ENCODE measurements at regions not wholly inside any gene's neighbourhood (a gene's known extent, or its start where the extent isn't known, plus 50 kb on each side); places are given as distances from the start of the nearest gene placed in this dataset.

DNA sequence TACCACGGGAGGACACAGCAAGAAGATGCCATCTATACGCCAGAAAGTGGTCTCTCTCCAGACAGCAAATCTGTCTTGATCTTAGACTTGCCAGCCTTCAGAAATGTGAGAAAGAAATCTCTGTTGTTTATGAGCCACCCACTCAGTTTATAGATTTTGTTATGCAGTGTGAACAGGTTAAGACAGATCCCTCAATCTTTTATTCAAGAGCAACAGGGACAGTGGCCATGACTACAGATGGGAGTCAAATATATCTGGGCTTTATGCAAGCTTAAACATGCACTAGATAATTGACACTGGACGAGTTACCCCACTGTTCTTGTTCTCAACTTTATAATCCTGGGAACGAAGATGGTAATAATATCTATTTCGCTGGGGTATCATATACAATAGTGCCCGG lies 288.7 kb downstream of the RPAP3 start:
- TF ChIP-seq POLR2A (IDR thresholded peaks at IDR 0.05): no peak
- TF ChIP-seq, protein P1, sequence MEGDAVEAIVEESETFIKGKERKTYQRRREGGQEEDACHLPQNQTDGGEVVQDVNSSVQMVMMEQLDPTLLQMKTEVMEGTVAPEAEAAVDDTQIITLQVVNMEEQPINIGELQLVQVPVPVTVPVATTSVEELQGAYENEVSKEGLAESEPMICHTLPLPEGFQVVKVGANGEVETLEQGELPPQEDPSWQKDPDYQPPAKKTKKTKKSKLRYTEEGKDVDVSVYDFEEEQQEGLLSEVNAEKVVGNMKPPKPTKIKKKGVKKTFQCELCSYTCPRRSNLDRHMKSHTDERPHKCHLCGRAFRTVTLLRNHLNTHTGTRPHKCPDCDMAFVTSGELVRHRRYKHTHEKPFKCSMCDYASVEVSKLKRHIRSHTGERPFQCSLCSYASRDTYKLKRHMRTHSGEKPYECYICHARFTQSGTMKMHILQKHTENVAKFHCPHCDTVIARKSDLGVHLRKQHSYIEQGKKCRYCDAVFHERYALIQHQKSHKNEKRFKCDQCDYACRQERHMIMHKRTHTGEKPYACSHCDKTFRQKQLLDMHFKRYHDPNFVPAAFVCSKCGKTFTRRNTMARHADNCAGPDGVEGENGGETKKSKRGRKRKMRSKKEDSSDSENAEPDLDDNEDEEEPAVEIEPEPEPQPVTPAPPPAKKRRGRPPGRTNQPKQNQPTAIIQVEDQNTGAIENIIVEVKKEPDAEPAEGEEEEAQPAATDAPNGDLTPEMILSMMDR (IDR thresholded peaks at IDR 0.05): no peak
- WGBS, 2 donors: 86 to 91% methylated on average over 6 of the region's 6 CpGs
- intact Hi-C loops (cut with DNase I): no loop called here

DNA sequence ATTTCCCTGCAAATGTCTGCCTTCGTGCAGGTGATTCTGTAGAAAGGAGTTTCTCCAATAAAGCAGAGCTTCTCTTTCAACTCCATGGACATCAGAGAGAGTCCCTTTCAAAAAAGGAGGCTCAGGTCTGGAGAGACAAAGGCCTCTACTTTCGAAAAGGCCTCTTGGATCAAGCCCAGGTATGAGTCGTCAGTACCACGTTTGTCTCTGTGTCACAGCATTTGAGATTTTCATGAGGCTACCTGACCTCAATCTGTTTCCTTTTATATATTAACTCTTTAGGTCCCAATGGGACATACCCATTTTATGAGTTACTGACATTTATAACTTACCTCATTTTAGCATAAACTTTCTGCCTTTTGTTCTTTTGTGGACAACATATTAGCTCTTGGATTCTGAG lies 290.8 kb downstream of the RPAP3 start:
- no peak for DNase-seq
- no peak for TF ChIP-seq POLR2A (IDR thresholded peaks at IDR 0.05)
- TF ChIP-seq, protein P1 (IDR thresholded peaks at IDR 0.05): no peak
- Histone ChIP-seq H3K4me3 (replicated peaks in 1 of 3) (no peak overlapping the region), H3K27me3 (no peaks in the 10 kb centered on the region), H3K4me1 (no peaks in the 10 kb centered on the region), H3K9me3 (no peaks in the 10 kb centered on the region), H3K36me3 (no peaks in the 10 kb centered on the region), H3K27ac (no peak overlapping the region)
- WGBS, 2 donors: 56 to 62% methylated on average over 4 of the region's 4 CpGs
- intact Hi-C loops (cut with DNase I): no loop called here

More for the DNA sequence above, 288.7 kb downstream of the RPAP3 start:
- H3K36me3 ChIP-seq: no peaks in the 10 kb centered on the region
- DNase-seq: no peak
- no peaks in the 10 kb centered on the region for H3K4me1 ChIP-seq
- no peaks in the 10 kb centered on the region for H3K27me3 ChIP-seq
- no peak overlapping the region for H3K27ac ChIP-seq
- no peaks in the 10 kb centered on the region for H3K9me3 ChIP-seq
- no peak overlapping the region for H3K4me3 ChIP-seq (replicated peaks in 1 of 3)

DNA sequence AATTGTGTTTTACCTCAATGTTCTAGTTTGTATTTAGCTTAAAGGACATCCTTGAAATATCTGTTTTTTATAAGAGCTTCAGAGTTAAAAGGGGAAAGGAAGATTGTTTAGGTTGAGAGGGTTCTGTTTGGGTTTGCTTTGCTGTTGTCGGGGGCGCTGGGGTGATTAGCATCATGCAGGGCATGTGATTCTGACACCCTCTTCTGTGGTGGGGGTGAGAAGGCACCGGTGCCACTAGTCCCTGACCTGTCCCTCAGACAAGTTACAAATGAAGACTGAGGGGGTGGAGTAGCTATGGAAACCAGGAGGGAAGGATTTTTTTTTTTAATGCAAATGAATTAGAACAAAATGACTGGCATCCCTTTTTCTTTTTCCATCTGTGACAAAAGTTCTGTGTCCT lies 291.3 kb downstream of the RPAP3 start:
- TF ChIP-seq, protein P1 (IDR thresholded peaks at IDR 0.05): no peak
- no peak for TF ChIP-seq POLR2A (IDR thresholded peaks at IDR 0.05)
- DNase-seq: no peak
- Histone ChIP-seq H3K4me1 (no peaks in the 10 kb centered on the region), H3K27me3 (no peaks in the 10 kb centered on the region), H3K4me3 (replicated peaks in 1 of 3) (no peak overlapping the region), H3K36me3 (no peaks in the 10 kb centered on the region), H3K27ac (no peak overlapping the region), H3K9me3 (no peaks in the 10 kb centered on the region)
- intact Hi-C loops (cut with DNase I): no loop called here
- 46 to 48% methylated on average over 3 of the region's 3 CpGs for WGBS, 2 donors

DNA sequence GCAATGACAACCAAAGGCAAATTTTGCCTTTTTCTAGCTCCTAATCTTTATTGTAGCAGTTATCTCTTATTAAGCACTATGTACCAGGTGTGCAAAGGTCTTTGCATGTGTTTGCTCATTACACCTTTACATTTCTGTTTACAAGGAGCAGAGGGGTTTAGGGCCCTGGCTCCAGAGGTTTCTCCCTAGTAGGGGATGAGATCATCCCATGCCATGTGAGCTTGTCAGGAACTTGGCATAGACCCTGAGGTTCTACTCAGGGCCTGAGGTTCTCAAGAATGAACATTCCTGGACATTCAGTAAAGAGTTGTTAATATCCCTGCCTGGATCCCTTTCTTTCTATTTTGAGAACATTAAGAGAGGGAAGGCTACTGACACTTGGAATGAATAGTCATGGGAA lies 292.0 kb downstream of the RPAP3 start:
- TF ChIP-seq, protein P1 (IDR thresholded peaks at IDR 0.05): no peak
- no peak for TF ChIP-seq POLR2A (IDR thresholded peaks at IDR 0.05)
- Histone ChIP-seq H3K27me3 (no peaks in the 10 kb centered on the region), H3K4me3 (replicated peaks in 1 of 3) (no peak overlapping the region), H3K4me1 (no peaks in the 10 kb centered on the region), H3K9me3 (no peaks in the 10 kb centered on the region), H3K36me3 (no peaks in the 10 kb centered on the region), H3K27ac (no peak overlapping the region)
- intact Hi-C loops (cut with DNase I): no loop called here
- no peak for DNase-seq

DNA sequence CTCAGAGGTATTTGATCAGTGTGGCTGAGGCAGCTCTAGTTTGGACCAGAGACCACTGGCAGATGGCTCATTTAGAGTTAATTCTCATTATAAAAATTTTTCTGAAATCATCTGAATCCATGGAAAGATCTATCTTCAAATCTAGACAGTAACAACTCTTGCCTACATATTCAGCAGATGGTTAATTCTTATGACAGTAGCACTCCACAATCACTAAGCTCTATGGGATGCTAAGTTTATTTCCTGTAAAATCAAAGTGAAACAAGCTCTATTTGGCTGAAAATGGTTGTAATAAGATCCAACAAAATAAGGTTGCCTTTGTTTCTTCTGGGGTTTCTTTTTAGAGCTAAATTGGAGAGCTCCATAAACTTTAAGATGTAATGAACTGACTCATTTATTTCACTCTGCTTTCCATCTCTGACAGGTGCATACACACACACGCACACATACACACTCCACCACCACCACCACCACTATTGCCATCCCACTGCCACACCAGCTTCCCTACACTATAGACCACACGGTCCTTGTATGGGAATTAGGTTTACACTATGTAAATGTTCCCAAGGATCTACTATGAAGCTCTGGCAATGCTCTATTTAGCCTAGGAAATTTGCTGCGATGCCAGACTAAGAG lies 293.1 kb downstream of the RPAP3 start:
- TF ChIP-seq POLR2A (IDR thresholded peaks at IDR 0.05): no peak
- TF ChIP-seq, protein P1 (IDR thresholded peaks at IDR 0.05): no peak
- no peaks in the 10 kb centered on the region for H3K27me3 ChIP-seq
- intact Hi-C loops (cut with DNase I): no loop called here
- H3K4me1 ChIP-seq: no peaks in the 10 kb centered on the region
- WGBS, 2 donors: 72 to 83% methylated on average over 3 of the region's 3 CpGs
- H3K36me3 ChIP-seq: no peaks in the 10 kb centered on the region
- no peaks in the 10 kb centered on the region for H3K9me3 ChIP-seq
- no peak overlapping the region for H3K4me3 ChIP-seq (replicated peaks in 1 of 3)
- DNase-seq: no peak
- no peak overlapping the region for H3K27ac ChIP-seq
